Left cardiac atrium (tissue), 4 donors: ENCODE measurements at regions not wholly inside any gene's neighbourhood (a gene's known extent, or its start where the extent isn't known, plus 50 kb on each side); places are given as distances from the start of the nearest gene placed in this dataset.

Source experiments
- ATAC-seq, 2 donors: fragments of 200-7000 bp; cut with Tn5 transposase; one replicate each; pipeline ENCODE4 v1.9.1; 2020; ENCODE audit warnings: mild to moderate bottlenecking in 2 of 2, moderate library complexity in 2 of 2
- DNase-seq: peaks from one replicate; pipeline ENCODE4 v3.0.0-alpha.2; 2020
- intact Hi-C, 2 donors: fragments of 100-400 bp; cut with DNase I; formaldehyde crosslinking; loops; one replicate each; pipeline versions ENCODE4 v1.14.1 to v1.15.1; 2022 to 2023
- donor health status: DM: no; HTN: yes; CAD: no.
- donor health status: DM: no; HTN: yes; CAD: no; lungs with severe emphysema.
- donor health status: DM: yes; HTN: yes; CAD: no.
- donor health status: Dilated cardiomyopathy.

GRCh38 chr1:222325506-222325905 lies 222.4 kb downstream of the HHIPL2 start:
- DNase-seq (no peak), ATAC-seq (no peak)
- intact Hi-C loops, result loop anchor here in 1 of 2 donors (10.0 kb wide), 1 partner anchor 61 kb away; no protein-coding TSS in a partner anchor

DNA sequence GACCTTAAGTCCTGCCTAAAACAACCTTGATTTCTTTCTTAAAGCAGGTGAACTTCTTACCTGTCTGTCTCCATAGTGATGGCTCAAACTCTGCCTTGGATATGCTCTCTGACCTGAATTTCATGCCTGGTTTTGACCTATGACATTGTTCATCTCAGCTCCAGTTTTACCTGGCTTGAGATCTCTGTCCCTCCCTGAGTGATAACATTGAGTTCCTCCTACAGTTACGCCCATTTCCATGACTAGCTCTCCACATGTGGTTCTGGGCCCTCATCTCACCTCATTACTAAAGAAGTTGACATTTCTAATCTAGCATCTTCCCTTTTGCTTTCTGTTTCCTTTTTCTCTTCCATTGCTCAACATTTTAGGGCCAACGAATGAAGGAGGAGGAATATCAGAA lies 233.1 kb downstream of the HHIPL2 start:
- ATAC-seq, result no peak
- intact Hi-C loops, result no loop called here
- DNase-seq, result no peak

DNA sequence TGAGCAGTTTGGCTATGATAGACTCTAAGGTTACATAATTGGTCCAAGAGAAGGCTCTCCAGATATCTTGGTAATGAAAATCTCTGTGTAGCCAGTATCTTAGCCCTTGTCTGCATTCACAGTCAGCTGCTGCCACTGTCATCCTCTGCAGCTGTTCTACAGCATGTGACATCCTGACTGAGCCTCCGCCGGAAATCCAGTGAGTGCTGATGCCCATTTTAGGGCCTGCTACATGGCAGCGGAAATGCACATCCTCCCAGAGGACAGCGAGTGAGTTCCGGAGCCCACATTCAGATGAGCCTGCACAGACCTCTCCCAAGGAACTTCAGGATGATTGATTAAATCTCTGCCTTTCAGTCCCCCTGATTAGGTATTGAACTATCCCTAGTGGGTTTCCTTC lies 237.1 kb downstream of the HHIPL2 start:
- DNase-seq, result peak; percentile 18
- intact Hi-C loops, result no loop called here
- peak; percentile 50 to 70 for ATAC-seq

- intact Hi-C loops, result no loop called here
- ATAC-seq (no peak), DNase-seq (no peak)
Measured at GRCh38 chr1:222307621-222308020, 240.3 kb downstream of the HHIPL2 start.

- DNase-seq (no peak), ATAC-seq (no peak)
- intact Hi-C loops, result no loop called here
Measured at GRCh38 chr1:222306512-222306911, 241.4 kb downstream of the HHIPL2 start.

DNA sequence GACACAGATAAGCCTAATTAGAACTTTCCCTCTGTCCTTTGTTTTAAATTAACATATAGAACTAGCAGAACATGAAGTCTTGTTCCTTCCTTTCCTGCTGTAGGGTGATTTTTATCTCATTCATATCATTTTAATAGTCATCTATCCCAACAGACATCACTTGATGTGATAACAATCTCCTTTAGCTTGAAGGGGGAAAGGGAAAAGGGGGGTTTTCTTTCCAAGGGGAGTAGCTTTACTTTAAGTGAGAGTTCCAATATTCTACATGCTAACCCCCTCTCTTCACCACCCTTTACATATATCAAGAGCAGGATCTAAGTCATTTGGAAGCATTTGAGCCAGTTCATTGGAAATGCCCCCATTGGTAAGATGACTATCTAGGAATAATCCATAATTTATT lies 241.9 kb downstream of the HHIPL2 start:
- DNase-seq, result no peak
- intact Hi-C loops, result no loop called here
- no peak for ATAC-seq

DNA sequence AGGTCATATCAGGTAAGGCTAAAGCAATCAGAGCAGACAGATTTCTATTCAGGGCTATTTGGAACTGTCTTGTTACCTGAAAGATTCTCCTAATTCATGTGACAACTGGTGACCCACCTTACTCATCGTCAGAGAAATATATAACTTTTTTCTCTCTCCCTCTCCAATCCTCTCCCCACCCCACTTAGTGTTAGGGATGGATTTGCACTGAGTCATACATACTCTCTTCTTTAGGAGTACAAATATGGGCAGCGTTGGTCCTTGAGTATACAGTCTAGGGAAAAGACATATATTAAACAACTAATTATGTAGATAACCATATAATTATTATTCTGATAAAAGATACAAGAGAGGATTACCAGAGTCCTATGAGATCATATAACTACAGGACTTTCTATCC lies 246.3 kb downstream of the HHIPL2 start:
- intact Hi-C loops, result no loop called here
- DNase-seq, result no peak
- ATAC-seq, result no peak

DNA sequence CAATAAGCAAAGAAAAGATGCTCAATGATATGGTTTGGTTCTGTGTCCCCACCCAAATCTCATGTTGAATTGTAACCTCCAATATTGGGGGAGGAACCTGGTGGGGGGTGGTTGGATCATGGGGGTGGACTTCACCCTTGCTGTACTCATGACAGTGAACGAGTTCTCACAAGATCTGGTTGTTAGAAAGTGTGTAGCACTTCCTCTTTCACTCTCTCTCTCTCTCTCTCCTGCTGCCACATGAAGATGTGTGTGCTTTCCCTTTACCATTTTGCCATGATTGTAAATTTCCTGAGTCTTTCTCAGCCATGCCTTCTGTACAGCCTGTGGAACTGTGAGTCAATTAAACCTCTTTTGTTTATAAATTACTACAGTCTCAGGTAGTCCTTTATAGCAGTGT lies 248.4 kb downstream of the HHIPL2 start:
- no peak for ATAC-seq
- intact Hi-C loops, result no loop called here

DNA sequence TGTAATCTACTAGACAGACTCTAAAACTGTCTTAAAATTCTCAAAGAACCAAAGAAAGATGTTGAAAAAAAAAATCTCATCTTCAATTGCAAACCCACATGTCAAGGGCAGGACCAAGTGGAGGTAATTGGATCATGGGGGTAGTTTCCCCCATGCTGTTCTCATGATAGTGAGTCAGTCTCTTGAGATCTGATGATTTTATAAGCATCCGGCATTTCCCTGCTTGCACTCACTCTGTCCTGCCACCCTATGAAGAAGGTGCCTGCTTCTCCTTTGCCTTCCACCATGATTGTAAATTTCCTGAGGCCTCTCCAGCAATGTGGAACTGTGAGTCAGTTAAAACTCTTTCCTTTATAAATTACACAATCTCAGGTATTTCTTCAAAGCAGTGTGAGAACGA lies 257.0 kb downstream of the HHIPL2 start:
- intact Hi-C loops, result no loop called here

More for the DNA sequence above, 248.4 kb downstream of the HHIPL2 start:
- no peak for DNase-seq

GRCh38 chr1:222288053-222288452 lies 259.9 kb downstream of the HHIPL2 start:
- DNase-seq, result no peak
- intact Hi-C loops, result no loop called here
- peak in 1 of 2 donors; percentile 15 for ATAC-seq

More for the DNA sequence above, 257.0 kb downstream of the HHIPL2 start:
- ATAC-seq (no peak), DNase-seq (no peak)

GRCh38 chr1:222286011-222286410 lies 261.9 kb downstream of the HHIPL2 start:
- no peak for ATAC-seq
- intact Hi-C loops, result no loop called here
- no peak for DNase-seq

GRCh38 chr1:222285526-222285925 lies 262.4 kb downstream of the HHIPL2 start:
- intact Hi-C loops, result no loop called here
- ATAC-seq, result no peak

GRCh38 chr1:222284466-222284865 lies 263.4 kb downstream of the HHIPL2 start:
- ATAC-seq, result no peak
- intact Hi-C loops, result no loop called here

More at GRCh38 chr1:222285526-222285925, 262.4 kb downstream of the HHIPL2 start:
- no peak for DNase-seq

DNA sequence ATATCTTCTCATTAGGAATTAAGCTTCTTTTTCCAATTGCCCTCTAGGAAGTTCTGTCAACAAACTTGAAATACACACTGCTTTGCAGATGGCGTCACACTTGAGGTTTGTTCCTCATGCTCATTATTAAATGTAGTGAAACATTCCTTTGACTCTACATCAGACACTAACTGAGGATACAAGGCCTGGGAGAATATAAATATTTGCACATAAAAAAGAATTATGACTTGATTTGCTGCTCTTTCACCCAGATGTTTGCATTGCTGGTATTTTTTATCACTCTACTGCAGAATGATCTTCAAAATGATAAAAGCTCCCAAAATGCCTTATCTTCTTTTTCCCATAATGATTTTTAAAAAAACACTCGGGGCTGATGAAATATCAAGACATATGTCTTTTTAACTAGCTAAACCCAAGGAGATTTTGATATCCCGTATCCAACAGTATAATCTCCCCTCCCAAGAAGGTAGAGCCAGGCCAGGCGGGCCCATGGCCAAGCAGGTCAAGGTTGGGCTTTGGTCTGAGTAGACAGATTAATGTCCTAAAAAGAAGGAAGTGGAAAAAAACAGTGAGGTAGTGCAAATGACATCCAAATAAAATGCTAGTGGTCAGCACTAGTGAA lies 264.6 kb downstream of the HHIPL2 start:
- intact Hi-C loops, result no loop called here
- DNase-seq (no peak), ATAC-seq (no peak)

More at GRCh38 chr1:222284466-222284865, 263.4 kb downstream of the HHIPL2 start:
- DNase-seq, result no peak

DNA sequence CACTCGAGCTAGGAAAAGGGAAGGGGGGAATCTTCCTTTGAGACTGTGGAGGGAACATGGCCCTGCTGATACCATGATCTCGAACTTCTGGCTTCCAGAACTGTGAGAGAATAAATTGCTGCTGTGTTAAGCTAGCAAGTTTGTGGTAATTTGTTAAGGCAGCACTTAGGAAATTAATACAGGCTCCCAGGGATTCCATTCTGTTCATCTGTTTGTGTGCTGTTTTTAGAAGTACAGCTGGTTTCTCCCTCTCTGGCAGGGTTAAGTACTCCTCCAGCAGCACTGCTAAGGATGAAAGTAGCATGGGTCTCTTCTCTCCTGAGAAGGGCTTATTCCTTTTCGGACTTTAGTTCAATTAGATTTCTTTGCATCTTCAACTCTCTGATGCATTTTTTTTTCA lies 268.3 kb downstream of the HHIPL2 start:
- ATAC-seq, result no peak
- intact Hi-C loops, result no loop called here

DNA sequence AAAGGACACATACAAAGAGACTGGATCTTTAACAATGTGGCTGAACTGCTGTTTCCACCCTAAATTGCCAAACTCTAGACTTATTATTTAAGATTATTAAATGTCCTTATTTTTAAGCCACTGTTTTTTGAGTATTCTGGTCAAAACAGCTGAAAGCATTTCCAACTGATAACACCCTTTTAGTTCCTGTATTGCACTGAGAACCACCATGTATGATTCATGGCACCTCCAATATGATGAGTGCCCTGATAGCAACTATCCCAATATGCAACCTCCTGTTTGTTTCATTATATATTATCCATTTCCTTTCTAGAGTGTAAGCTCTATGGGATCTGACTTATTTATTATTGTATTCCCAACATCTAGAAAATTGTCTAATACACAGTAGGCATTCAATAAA lies 269.4 kb downstream of the HHIPL2 start:
- intact Hi-C loops, result no loop called here
- ATAC-seq, result no peak
- DNase-seq, result no peak

More for the DNA sequence above, 268.3 kb downstream of the HHIPL2 start:
- DNase-seq, result no peak

GRCh38 chr1:222275729-222276465 lies 272.0 kb downstream of the HHIPL2 start:
- intact Hi-C loops, result no loop called here
- DNase-seq (no peak), ATAC-seq (no peak)

- intact Hi-C loops, result no loop called here
- no peak for ATAC-seq
Measured at GRCh38 chr1:222275001-222275728, 272.7 kb downstream of the HHIPL2 start.

DNA sequence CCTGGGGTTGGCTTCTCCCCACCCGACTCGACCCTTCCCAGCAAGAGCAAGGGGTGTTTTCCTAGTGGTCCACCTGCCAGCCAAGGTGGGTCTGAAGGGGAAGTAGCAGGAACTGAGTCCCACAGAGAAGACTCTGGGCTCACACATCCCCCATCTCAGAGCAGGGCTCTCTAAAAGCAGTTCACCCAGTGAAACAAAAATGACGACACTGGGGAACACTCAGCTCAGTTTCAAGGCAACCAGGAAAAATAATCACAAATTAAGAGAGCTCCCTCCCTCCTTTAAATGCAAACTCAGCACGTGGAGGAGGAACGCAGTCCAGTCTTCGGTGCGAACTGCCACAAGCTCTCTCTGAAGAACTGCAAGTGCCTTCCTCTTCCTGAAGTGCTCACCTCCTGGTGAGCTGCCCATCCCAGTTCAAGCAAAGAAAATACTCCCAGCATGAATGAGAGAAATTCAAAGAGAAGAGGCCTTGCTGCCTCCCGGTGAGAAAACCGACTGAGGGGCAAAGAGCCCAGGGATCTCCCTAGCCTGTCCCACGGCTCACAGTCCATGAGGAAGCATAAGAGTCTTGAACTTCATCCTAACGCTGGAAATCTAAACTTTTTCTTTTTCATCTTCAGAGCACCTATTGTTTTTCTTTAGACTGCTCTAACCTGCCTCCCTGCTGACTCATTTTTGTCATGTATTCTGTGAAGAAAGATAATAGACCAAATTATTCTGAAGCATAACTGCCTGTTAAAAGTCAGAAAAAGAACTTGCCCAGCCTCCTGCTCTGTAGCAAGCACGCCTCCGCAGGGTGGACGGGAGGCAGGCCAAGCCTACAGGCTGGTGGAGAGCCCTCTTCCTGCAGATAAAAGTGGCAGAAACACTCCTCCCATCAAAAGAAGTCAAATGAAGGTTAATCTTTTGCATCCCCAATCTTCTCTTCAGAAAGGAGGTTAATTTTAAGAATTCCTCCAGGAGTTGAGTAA lies 281.4 kb downstream of the HHIPL2 start:
- ATAC-seq (peak in 1 of 2 donors; percentile 58), DNase-seq (no peak)
- intact Hi-C loops, result loop anchor here in 1 of 2 donors (10.0 kb wide), 1 partner anchor 58 kb away; no protein-coding TSS in a partner anchor

More at GRCh38 chr1:222275001-222275728, 272.7 kb downstream of the HHIPL2 start:
- DNase-seq, result no peak
